ENCODE measurements at regions not wholly inside any gene's neighbourhood (a gene's known extent, or its start where the extent isn't known, plus 50 kb on each side); places are given as distances from the start of the nearest gene placed in this dataset.

- TF ChIP-seq CTCF (IDR thresholded peaks at IDR 0.05; ENCODE audit: borderline replicate concordance, extremely low read depth, low read length, poor library complexity, severe bottlenecking) = no peak
- no peak for TF ChIP-seq EZH2 (IDR thresholded peaks at IDR 0.05; ENCODE audit: borderline replicate concordance, low read depth, low read length, severe bottlenecking)
Observed at GRCh38 chr2:15729709-15730544, 138.3 kb downstream of the DDX1 start.

All from DND-41 (cell line).